Ishikawa (cell line): ENCODE measurements at regions not wholly inside any gene's neighbourhood (a gene's known extent, or its start where the extent isn't known, plus 50 kb on each side); places are given as distances from the start of the nearest gene placed in this dataset.

Experiments
- CEBPB ChIP-seq: IDR thresholded peaks from 2 replicates; pipeline ENCODE4 v1.6.1; 2012
- CREB1 ChIP-seq: IDR thresholded peaks from 2 replicates; pipeline ENCODE4 v1.6.1; 2012; ENCODE audit warnings: low read depth
- EGR1 ChIP-seq: IDR thresholded peaks from 2 replicates; pipeline ENCODE4 v1.6.1; 2012
- EP300 ChIP-seq: IDR thresholded peaks from 2 replicates; pipeline ENCODE4 v1.6.1; 2012; ENCODE audit warnings: borderline replicate concordance
- FOXM1 ChIP-seq: IDR thresholded peaks from 2 replicates; pipeline ENCODE4 v1.6.1; 2012; ENCODE audit warnings: low read depth, borderline replicate concordance
- MAX ChIP-seq: IDR thresholded peaks from 2 replicates; pipeline ENCODE4 v1.6.1; 2012
- NFIC ChIP-seq: IDR thresholded peaks from 2 replicates; pipeline ENCODE4 v1.6.1; 2012
- RAD21 ChIP-seq: IDR thresholded peaks from 2 replicates; pipeline ENCODE4 v1.6.1; 2012; ENCODE audit warnings: low read depth
- TAF1 ChIP-seq: IDR thresholded peaks from 2 replicates; pipeline ENCODE4 v1.6.1; 2012; ENCODE audit warnings: low read depth, mild to moderate bottlenecking
- TCF12 ChIP-seq: IDR thresholded peaks from 2 replicates; pipeline ENCODE4 v1.6.1; 2012; ENCODE audit warnings: low read depth
- TEAD4 ChIP-seq: IDR thresholded peaks from 2 replicates; pipeline ENCODE4 v1.6.1; 2012
- YY1 ChIP-seq: IDR thresholded peaks from 2 replicates; pipeline ENCODE4 v1.6.1; 2012; ENCODE audit warnings: low read depth
- ZBTB7A ChIP-seq: IDR thresholded peaks from 2 replicates; pipeline ENCODE4 v1.6.1; 2012; ENCODE audit warnings: low read depth
- TF ChIP-seq, protein P1 (sequence below): IDR thresholded peaks from 2 replicates; pipeline ENCODE4 v1.6.1; 2012; ENCODE audit warnings: low read depth, mild to moderate bottlenecking
- TF ChIP-seq, protein P2 (sequence below): IDR thresholded peaks from 2 replicates; pipeline ENCODE4 v1.6.1; 2012

DNA sequence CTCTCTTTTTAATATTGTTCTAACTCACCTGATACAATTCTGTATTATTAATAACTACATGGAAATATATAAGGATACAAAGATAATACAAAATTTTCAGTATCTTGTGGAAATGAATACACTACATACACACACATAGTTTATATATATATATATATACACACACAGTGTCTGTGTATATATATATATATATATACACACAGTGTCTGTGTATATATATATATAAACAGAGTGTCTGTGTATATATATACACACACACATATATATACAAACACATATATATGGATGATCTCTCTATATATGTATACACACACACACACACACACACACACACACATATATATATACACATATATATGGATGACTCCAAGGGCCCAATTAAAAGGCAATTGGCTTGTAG, 749.1 kb downstream of the DACH1 start:
- TF ChIP-seq NFIC (no peak), RAD21 (no peak), TCF12 (no peak)

GRCh38 chr13:71115301-71115700, 751.7 kb downstream of the DACH1 start:
- TF ChIP-seq, protein P1, sequence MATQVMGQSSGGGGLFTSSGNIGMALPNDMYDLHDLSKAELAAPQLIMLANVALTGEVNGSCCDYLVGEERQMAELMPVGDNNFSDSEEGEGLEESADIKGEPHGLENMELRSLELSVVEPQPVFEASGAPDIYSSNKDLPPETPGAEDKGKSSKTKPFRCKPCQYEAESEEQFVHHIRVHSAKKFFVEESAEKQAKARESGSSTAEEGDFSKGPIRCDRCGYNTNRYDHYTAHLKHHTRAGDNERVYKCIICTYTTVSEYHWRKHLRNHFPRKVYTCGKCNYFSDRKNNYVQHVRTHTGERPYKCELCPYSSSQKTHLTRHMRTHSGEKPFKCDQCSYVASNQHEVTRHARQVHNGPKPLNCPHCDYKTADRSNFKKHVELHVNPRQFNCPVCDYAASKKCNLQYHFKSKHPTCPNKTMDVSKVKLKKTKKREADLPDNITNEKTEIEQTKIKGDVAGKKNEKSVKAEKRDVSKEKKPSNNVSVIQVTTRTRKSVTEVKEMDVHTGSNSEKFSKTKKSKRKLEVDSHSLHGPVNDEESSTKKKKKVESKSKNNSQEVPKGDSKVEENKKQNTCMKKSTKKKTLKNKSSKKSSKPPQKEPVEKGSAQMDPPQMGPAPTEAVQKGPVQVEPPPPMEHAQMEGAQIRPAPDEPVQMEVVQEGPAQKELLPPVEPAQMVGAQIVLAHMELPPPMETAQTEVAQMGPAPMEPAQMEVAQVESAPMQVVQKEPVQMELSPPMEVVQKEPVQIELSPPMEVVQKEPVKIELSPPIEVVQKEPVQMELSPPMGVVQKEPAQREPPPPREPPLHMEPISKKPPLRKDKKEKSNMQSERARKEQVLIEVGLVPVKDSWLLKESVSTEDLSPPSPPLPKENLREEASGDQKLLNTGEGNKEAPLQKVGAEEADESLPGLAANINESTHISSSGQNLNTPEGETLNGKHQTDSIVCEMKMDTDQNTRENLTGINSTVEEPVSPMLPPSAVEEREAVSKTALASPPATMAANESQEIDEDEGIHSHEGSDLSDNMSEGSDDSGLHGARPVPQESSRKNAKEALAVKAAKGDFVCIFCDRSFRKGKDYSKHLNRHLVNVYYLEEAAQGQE, result no peak
- TF ChIP-seq YY1 (no peak), FOXM1 (no peak), NFIC (no peak)

DNA sequence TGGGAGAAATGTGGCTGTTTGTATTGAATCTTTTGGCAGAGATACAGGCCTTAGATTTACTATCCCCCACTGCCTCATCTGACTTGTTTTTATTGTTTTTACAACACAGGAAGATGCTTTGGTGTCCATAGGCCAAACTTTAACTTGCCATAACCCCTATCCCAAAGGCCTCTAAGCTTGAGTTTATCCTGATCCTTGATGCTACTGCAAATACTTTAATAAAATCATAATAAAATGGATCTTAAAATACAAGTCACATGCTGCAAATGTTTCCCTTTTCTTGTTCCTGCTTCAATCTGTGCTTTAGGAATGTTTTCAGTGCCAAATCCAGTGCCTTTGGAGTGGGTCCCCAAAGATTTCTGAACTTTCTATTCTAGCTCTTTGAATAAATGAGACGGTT, 770.6 kb downstream of the DACH1 start:
- TF ChIP-seq ZBTB7A (no peak), TEAD4 (no peak), MAX (no peak), CREB1 (no peak), FOXM1 (no peak), TCF12 (no peak), NFIC (no peak), EGR1 (no peak), CEBPB (no peak), EP300 (no peak), TAF1 (no peak), YY1 (no peak), RAD21 (no peak)
- TF ChIP-seq, protein P2, sequence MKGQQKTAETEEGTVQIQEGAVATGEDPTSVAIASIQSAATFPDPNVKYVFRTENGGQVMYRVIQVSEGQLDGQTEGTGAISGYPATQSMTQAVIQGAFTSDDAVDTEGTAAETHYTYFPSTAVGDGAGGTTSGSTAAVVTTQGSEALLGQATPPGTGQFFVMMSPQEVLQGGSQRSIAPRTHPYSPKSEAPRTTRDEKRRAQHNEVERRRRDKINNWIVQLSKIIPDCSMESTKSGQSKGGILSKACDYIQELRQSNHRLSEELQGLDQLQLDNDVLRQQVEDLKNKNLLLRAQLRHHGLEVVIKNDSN, result no peak
- TF ChIP-seq, protein P1, result no peak

GRCh38 chr13:71090990-71091389, 776.0 kb downstream of the DACH1 start:
- TF ChIP-seq EGR1 (no peak), TAF1 (no peak), CREB1 (no peak), ZBTB7A (no peak), NFIC (no peak), RAD21 (no peak), YY1 (no peak), EP300 (no peak), FOXM1 (no peak), CEBPB (no peak), TCF12 (no peak), TEAD4 (no peak), MAX (no peak)
- TF ChIP-seq, protein P2, result no peak
- TF ChIP-seq, protein P1, result no peak

GRCh38 chr13:71089056-71089455, 777.9 kb downstream of the DACH1 start:
- TF ChIP-seq YY1 (no peak), TAF1 (no peak), TCF12 (no peak), TEAD4 (no peak), RAD21 (no peak), ZBTB7A (no peak), EP300 (no peak)
- TF ChIP-seq, protein P1, result no peak
- TF ChIP-seq, protein P2, result no peak
